SK-N-SH (cell line): ENCODE measurements at regions not wholly inside any gene's neighbourhood (a gene's known extent, or its start where the extent isn't known, plus 50 kb on each side); places are given as distances from the start of the nearest gene placed in this dataset.

Source experiments
- GATA2 ChIP-seq: sonication (generic); formaldehyde crosslinking; IDR thresholded peaks from 2 replicates; pipeline ENCODE4 v1.5.0; 2020; ENCODE audit warnings: mild to moderate bottlenecking, missing genetic modification reagents
- POLR2AphosphoS5 ChIP-seq: IDR thresholded peaks from 2 replicates; pipeline ENCODE4 v1.6.1; 2012; ENCODE audit warnings: low read depth, low read length
- TAF1 ChIP-seq: IDR thresholded peaks from 2 replicates; pipeline ENCODE4 v1.6.1; 2012; ENCODE audit warnings: low read depth, mild to moderate bottlenecking, low read length, moderate library complexity, borderline replicate concordance
- TF ChIP-seq, protein P1 (sequence below): fragments of 200-600 bp; sonication (generic); IDR thresholded peaks from 2 replicates; pipeline ENCODE4 v1.6.1; 2017; ENCODE audit warnings: antibody characterized with exemption, mild to moderate bottlenecking, moderate library complexity
- TF ChIP-seq, protein P2 (sequence below): IDR thresholded peaks from 2 replicates; pipeline ENCODE4 v1.4.0; 2012; ENCODE audit warnings: low read depth

DNA sequence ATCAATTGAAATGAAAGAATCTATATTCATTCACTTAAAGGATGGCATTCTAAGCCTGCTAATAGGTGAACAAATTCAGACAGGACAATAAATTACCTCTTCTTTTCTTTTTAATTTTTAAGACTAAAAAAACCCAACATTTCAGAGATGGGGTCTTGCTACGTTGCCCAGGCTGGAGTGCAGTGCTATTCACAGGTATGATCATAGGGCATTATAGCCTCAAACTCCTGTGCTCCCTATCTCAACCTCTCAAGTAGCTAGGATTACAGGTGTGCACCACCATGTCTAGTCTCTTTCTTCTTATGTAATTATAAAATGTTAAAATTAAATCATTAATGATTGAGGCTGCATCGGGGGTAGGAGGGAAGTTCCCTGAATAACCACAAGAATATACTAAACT, 52.5 kb upstream of the PDLIM5 start:
- TF ChIP-seq, protein P1, sequence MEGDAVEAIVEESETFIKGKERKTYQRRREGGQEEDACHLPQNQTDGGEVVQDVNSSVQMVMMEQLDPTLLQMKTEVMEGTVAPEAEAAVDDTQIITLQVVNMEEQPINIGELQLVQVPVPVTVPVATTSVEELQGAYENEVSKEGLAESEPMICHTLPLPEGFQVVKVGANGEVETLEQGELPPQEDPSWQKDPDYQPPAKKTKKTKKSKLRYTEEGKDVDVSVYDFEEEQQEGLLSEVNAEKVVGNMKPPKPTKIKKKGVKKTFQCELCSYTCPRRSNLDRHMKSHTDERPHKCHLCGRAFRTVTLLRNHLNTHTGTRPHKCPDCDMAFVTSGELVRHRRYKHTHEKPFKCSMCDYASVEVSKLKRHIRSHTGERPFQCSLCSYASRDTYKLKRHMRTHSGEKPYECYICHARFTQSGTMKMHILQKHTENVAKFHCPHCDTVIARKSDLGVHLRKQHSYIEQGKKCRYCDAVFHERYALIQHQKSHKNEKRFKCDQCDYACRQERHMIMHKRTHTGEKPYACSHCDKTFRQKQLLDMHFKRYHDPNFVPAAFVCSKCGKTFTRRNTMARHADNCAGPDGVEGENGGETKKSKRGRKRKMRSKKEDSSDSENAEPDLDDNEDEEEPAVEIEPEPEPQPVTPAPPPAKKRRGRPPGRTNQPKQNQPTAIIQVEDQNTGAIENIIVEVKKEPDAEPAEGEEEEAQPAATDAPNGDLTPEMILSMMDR: no peak
- TF ChIP-seq GATA2: no peak
- TF ChIP-seq TAF1: no peak
- TF ChIP-seq, protein P2, sequence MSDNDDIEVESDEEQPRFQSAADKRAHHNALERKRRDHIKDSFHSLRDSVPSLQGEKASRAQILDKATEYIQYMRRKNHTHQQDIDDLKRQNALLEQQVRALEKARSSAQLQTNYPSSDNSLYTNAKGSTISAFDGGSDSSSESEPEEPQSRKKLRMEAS: no peak
- no peak for TF ChIP-seq POLR2AphosphoS5
